Fibroblast of villous mesenchyme (primary cell): ENCODE measurements at regions not wholly inside any gene's neighbourhood (a gene's known extent, or its start where the extent isn't known, plus 50 kb on each side); places are given as distances from the start of the nearest gene placed in this dataset.

ENCODE experiments used
- DNase-seq: peaks from one replicate; pipeline ENCODE4 v3.0.0-alpha.2; 2010; ENCODE audit warnings: low read depth
- H3K4me3 ChIP-seq: 2 replicates; pipeline ENCODE4 v1.5.1; 2011; ENCODE audit warnings: low read depth, mild to moderate bottlenecking, low read length
- TF ChIP-seq, protein P1 (sequence below): IDR thresholded peaks from 2 replicates; pipeline ENCODE4 v1.5.1; 2012; ENCODE audit warnings: low read depth, mild to moderate bottlenecking, low read length; ENCODE audit not compliant: insufficient read depth

DNA sequence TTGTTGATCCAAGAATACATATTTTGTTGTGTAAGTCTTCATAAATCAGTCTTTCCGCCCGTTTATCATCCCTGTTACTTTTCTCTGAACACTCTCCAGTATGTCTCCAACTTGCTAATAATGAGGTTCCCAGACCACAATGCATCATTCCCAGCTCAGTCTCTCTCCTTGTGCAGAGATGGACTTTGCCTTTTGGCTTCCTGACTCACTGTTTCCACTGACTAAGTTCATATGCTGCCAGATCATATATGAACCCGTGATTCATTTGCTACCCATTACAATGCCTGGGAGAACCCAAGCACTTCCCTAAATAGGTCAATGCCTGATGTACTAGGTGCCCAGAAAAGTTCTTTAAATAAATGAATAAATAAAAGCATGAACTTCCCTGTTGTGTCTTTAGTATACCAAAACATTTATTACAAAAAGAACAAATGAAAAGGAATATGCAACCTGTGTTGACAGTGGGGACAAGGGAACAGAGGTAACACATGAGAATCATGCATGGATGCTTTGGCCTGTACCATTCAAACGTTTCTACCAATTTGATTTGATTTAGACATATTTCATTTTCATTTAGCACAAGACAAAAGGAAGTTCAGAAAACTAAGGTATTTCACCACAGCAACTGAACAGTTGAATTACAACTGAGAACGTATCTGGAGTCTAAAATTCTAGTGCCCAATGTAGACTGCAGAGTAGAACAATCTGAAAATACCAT is 215.4 kb upstream of the HNRNPA3 start:
- H3K4me3 ChIP-seq: no peak overlapping the region
- DNase-seq: peak; percentile 41
- TF ChIP-seq, protein P1, sequence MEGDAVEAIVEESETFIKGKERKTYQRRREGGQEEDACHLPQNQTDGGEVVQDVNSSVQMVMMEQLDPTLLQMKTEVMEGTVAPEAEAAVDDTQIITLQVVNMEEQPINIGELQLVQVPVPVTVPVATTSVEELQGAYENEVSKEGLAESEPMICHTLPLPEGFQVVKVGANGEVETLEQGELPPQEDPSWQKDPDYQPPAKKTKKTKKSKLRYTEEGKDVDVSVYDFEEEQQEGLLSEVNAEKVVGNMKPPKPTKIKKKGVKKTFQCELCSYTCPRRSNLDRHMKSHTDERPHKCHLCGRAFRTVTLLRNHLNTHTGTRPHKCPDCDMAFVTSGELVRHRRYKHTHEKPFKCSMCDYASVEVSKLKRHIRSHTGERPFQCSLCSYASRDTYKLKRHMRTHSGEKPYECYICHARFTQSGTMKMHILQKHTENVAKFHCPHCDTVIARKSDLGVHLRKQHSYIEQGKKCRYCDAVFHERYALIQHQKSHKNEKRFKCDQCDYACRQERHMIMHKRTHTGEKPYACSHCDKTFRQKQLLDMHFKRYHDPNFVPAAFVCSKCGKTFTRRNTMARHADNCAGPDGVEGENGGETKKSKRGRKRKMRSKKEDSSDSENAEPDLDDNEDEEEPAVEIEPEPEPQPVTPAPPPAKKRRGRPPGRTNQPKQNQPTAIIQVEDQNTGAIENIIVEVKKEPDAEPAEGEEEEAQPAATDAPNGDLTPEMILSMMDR: no peak

DNA sequence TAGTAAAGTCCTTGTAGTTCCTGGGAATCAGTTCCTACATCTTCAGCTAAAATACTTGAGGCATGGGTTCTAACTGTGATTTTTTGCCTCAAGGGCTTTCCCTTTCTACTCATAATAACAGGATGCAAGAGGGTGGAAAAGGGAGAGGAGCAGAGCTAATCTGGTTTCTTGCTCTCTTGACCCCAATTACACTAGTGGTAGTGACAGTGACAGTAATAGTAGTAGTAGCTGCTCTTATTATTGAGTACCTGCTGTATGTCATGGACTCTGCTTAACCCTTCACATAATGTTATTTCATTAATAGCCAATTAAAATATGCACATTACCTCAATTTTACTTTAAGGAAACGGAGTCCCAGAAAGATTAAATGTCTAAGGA is 214.8 kb upstream of the HNRNPA3 start:
- TF ChIP-seq, protein P1: no peak
- no peak for DNase-seq
- H3K4me3 ChIP-seq: no peak overlapping the region

DNA sequence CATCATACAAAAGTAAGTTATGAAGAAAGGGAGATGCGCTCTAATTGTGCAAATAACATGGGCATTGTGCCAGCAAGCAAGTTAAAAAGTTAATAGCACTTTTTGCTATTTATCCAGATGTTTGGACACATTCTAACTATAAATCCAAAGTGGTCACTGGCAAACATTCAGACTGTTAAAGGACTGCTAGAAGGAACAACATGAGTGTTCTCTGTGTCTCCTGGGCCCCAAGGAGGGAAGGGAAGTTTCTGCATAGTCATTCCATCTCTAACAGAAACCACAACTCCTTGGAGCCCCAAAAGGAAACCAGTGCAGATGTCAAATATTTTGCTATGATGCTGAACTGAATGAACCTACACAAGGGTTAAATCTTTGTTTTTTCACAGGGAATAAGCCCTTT is 213.3 kb upstream of the HNRNPA3 start:
- DNase-seq: peak; percentile 37
- no peak overlapping the region for H3K4me3 ChIP-seq
- TF ChIP-seq, protein P1: no peak

DNA sequence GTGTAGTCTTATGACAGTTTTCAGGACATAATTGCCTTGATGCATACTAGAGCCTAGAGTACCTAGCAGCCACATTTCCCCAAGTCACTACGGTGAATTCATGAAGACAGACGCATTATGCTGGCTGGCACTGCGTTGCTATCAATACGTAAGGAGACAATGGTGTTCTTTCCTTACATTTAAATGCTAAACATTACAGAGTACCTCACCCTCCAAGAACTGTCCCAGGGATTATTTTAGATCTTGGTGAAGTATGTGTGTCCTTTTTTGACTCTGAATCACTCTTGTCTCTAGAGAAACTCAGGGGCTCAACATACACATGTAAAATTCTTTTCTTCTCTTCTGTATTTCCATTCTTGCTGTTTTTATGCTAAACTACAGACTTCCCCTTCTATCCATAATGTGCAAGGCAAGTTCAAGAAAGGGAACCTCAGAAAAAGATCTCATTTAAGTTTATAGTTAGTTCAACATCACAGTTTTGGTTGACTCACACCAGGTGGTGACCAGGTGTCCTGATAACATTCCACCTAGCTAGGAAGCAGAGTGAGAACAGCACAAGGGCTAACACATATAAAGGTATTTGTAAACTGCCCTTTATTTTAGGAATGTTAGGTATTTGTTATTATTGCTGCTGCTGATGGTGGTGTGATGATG is 212.4 kb upstream of the HNRNPA3 start:
- DNase-seq: no peak
- TF ChIP-seq, protein P1: no peak

DNA sequence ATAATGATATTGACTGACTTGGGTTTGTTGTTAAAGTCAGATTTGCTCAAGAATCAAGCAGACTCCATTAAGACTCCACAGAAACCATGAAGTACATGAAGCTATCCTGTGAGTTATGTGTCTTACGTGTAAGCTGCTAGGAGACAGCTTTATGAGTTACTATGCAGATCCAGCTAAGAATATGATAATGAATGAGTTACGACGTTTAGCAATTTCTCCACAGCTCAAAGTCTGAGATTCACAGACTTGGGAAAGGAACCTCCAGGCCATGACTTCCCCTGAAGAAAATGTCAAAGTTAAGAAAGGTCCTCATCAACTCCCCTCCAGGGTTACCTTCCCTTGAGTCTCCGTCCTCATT is 211.9 kb upstream of the HNRNPA3 start:
- no peak for DNase-seq
- H3K4me3 ChIP-seq: no peak overlapping the region
- TF ChIP-seq, protein P1: no peak

More for the DNA sequence above, 212.4 kb upstream of the HNRNPA3 start:
- no peak overlapping the region for H3K4me3 ChIP-seq

DNA sequence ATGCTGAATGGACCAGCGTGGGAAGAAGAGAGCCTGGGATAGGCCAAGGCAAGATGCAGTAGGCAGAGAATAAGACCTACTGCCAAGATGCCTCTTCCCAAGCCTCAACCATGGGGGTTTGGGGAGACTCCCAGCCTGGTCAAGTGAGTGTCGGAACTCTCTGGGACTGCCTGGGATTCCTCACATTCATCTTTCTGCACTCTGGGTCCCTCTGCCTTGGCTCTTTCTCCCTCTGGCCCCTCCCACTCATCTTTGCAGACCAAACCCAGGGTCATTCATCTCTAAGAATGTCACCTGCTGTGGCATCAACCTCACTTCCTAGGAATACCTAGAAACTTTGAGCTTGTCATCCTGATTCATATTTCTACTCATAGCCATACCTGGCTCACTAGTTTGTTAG is 211.3 kb upstream of the HNRNPA3 start:
- no peak for DNase-seq
- TF ChIP-seq, protein P1: no peak
- no peak overlapping the region for H3K4me3 ChIP-seq
